IMR-90 (cell line): ENCODE measurements at regions not wholly inside any gene's neighbourhood (a gene's known extent, or its start where the extent isn't known, plus 50 kb on each side); places are given as distances from the start of the nearest gene placed in this dataset.

Experiments used
- BHLHE40 ChIP-seq: fragments of 150-350 bp; IDR thresholded peaks from 2 replicates; pipeline ENCODE4 v1.6.1; 2016; ENCODE audit warnings: mild to moderate bottlenecking, low read depth, low read length
- CEBPB ChIP-seq: IDR thresholded peaks from 2 replicates; pipeline ENCODE4 v1.6.1; 2012; ENCODE audit warnings: low read depth, low read length, improper control_type of control experiment
- CHD1 ChIP-seq: IDR thresholded peaks from 2 replicates; pipeline ENCODE4 v1.6.1; 2012; ENCODE audit warnings: low read depth, low read length, improper control_type of control experiment
- CTCF ChIP-seq: conservative IDR thresholded peaks from 2 replicates; pipeline ENCODE4 v1.5.1; 2012; ENCODE audit warnings: mild to moderate bottlenecking, low read depth, low read length, improper control_type of control experiment
- FOS ChIP-seq: fragments of 150-350 bp; IDR thresholded peaks from 2 replicates; pipeline ENCODE4 v1.6.1; 2016; ENCODE audit warnings: low read depth, low read length
- MAFK ChIP-seq: IDR thresholded peaks from 2 replicates; pipeline ENCODE4 v1.6.1; 2012; ENCODE audit warnings: low read depth, low read length, improper control_type of control experiment
- MXI1 ChIP-seq: IDR thresholded peaks from 2 replicates; pipeline ENCODE4 v1.6.1; 2012; ENCODE audit warnings: low read depth, mild to moderate bottlenecking, low read length, moderate library complexity, borderline replicate concordance
- POLR2A ChIP-seq: IDR thresholded peaks from 2 replicates; pipeline ENCODE4 v1.6.1; 2012; ENCODE audit warnings: mild to moderate bottlenecking, low read depth, low read length
- RAD21 ChIP-seq: IDR thresholded peaks from 2 replicates; pipeline ENCODE4 v1.6.1; 2012; ENCODE audit warnings: low read length, improper control_type of control experiment
- RCOR1 ChIP-seq: IDR thresholded peaks from 2 replicates; pipeline ENCODE4 v1.6.1; 2012; ENCODE audit warnings: mild to moderate bottlenecking, low read length, improper control_type of control experiment; ENCODE audit not compliant: insufficient replicate concordance
- RFX5 ChIP-seq: IDR thresholded peaks from 2 replicates; pipeline ENCODE4 v1.8.0; 2012; ENCODE audit warnings: low read depth, mild to moderate bottlenecking, low read length, moderate library complexity
- SMC3 ChIP-seq: fragments of 150-350 bp; IDR thresholded peaks from 2 replicates; pipeline ENCODE4 v1.6.1; 2016; ENCODE audit warnings: low read depth, mild to moderate bottlenecking, antibody characterized with exemption, low read length, moderate library complexity
- TF ChIP-seq, protein P1 (sequence below): fragments of 150-350 bp; IDR thresholded peaks from 2 replicates; pipeline ENCODE4 v1.6.1; 2017; ENCODE audit warnings: mild to moderate bottlenecking, antibody characterized with exemption, low read length, low read depth
- TF ChIP-seq, protein P2 (sequence below): fragments of 150-350 bp; IDR thresholded peaks from 2 replicates; pipeline ENCODE4 v1.6.1; 2016; ENCODE audit warnings: low read depth, mild to moderate bottlenecking, low read length, moderate library complexity, borderline replicate concordance

- TF ChIP-seq CTCF (no peak), POLR2A (no peak), SMC3 (no peak), RAD21 (no peak), CEBPB (no peak), RCOR1 (no peak), MXI1 (no peak), RFX5 (no peak), MAFK (no peak), FOS (no peak), BHLHE40 (no peak), CHD1 (no peak)
- TF ChIP-seq, protein P1, sequence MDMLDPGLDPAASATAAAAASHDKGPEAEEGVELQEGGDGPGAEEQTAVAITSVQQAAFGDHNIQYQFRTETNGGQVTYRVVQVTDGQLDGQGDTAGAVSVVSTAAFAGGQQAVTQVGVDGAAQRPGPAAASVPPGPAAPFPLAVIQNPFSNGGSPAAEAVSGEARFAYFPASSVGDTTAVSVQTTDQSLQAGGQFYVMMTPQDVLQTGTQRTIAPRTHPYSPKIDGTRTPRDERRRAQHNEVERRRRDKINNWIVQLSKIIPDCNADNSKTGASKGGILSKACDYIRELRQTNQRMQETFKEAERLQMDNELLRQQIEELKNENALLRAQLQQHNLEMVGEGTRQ: no peak
- TF ChIP-seq, protein P2, sequence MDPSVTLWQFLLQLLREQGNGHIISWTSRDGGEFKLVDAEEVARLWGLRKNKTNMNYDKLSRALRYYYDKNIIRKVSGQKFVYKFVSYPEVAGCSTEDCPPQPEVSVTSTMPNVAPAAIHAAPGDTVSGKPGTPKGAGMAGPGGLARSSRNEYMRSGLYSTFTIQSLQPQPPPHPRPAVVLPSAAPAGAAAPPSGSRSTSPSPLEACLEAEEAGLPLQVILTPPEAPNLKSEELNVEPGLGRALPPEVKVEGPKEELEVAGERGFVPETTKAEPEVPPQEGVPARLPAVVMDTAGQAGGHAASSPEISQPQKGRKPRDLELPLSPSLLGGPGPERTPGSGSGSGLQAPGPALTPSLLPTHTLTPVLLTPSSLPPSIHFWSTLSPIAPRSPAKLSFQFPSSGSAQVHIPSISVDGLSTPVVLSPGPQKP: no peak
Measured at GRCh38 chr7:25803117-25803887, 348.7 kb upstream of the NFE2L3 start.
